NB4 (cell line): ENCODE measurements at regions not wholly inside any gene's neighbourhood (a gene's known extent, or its start where the extent isn't known, plus 50 kb on each side); places are given as distances from the start of the nearest gene placed in this dataset.

Experiments
- MAX ChIP-seq: IDR thresholded peaks from 2 replicates; pipeline ENCODE4 v1.6.1; 2011; ENCODE audit warnings: low read depth, low read length
- POLR2A ChIP-seq: IDR thresholded peaks from 2 replicates; pipeline ENCODE4 v1.6.1; 2011; ENCODE audit warnings: mild to moderate bottlenecking; ENCODE audit not compliant: insufficient read length; ENCODE audit errors: extremely low read depth
- TF ChIP-seq, protein P1 (sequence below): IDR thresholded peaks from one replicate; pipeline ENCODE4 v1.5.1; 2012; ENCODE audit warnings: low read depth, low read length

DNA sequence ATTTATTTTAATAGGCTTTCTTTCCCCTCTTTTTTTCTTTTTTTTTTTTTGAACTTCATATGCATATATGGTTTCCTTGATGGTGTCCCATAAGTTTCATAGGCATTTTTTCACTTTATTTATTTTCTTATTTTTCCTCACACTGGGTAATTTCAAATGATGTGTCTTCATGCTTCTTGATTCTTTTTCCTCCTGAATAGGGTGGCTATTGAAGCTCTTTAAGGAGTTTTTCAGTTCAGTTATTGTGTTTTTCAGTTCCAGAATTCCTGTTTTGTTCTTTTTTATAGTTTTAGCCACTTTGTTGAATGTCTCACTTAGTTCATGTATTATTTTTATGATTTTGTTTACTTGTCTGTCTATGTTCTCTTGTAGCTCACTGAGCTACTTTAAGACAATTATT lies 273.2 kb downstream of the NFKBIZ start:
- TF ChIP-seq, protein P1, sequence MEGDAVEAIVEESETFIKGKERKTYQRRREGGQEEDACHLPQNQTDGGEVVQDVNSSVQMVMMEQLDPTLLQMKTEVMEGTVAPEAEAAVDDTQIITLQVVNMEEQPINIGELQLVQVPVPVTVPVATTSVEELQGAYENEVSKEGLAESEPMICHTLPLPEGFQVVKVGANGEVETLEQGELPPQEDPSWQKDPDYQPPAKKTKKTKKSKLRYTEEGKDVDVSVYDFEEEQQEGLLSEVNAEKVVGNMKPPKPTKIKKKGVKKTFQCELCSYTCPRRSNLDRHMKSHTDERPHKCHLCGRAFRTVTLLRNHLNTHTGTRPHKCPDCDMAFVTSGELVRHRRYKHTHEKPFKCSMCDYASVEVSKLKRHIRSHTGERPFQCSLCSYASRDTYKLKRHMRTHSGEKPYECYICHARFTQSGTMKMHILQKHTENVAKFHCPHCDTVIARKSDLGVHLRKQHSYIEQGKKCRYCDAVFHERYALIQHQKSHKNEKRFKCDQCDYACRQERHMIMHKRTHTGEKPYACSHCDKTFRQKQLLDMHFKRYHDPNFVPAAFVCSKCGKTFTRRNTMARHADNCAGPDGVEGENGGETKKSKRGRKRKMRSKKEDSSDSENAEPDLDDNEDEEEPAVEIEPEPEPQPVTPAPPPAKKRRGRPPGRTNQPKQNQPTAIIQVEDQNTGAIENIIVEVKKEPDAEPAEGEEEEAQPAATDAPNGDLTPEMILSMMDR, result no peak
- TF ChIP-seq MAX (no peak), POLR2A (no peak)
